Spinal cord (tissue), 9 donors: ENCODE measurements at regions not wholly inside any gene's neighbourhood (a gene's known extent, or its start where the extent isn't known, plus 50 kb on each side); places are given as distances from the start of the nearest gene placed in this dataset.
"Not testable (repeated sequence)": the region's sequence is repeated elsewhere in the genome, so short reads cannot be mapped to it uniquely, and the experiment has no call there.

Experiments used
- DNase-seq, 6 donors: peaks; one replicate each; pipeline versions ENCODE4 v3.0.0 to v3.0.0-alpha.2; 2013 to 2015; ENCODE audit warnings: low spot score in 6 of 6, low read depth in 4 of 6
- H3K27ac ChIP-seq: one replicate; pipeline ENCODE4 v1.5.1; 2013; ENCODE audit warnings: low read depth, low read length, control low read depth
- H3K27me3 ChIP-seq: one replicate; pipeline ENCODE4 v1.6.1; 2013; ENCODE audit warnings: low read length; ENCODE audit not compliant: control insufficient read depth, insufficient read depth
- H3K36me3 ChIP-seq: one replicate; pipeline ENCODE4 v1.6.1; 2013; ENCODE audit warnings: low read length; ENCODE audit not compliant: control insufficient read depth, insufficient read depth
- H3K4me1 ChIP-seq: one replicate; pipeline ENCODE4 v1.6.1; 2013; ENCODE audit warnings: low read length; ENCODE audit not compliant: control insufficient read depth, insufficient read depth
- H3K4me3 ChIP-seq: one replicate; pipeline ENCODE4 v1.5.1; 2013; ENCODE audit warnings: low read depth, low read length, control low read depth
- H3K9me3 ChIP-seq: one replicate; pipeline ENCODE4 v1.6.1; 2013; ENCODE audit warnings: low read length; ENCODE audit not compliant: control insufficient read depth, insufficient read depth
- WGBS: methylation state at CpG from one replicate; pipeline ENCODE4 v1.1.5; 2013; ENCODE audit warnings: missing lambda C conversion rate; ENCODE audit not compliant: insufficient coverage; 5-methylcytosine and 5-hydroxymethylcytosine counted together
- donor health status: healthy.

DNA sequence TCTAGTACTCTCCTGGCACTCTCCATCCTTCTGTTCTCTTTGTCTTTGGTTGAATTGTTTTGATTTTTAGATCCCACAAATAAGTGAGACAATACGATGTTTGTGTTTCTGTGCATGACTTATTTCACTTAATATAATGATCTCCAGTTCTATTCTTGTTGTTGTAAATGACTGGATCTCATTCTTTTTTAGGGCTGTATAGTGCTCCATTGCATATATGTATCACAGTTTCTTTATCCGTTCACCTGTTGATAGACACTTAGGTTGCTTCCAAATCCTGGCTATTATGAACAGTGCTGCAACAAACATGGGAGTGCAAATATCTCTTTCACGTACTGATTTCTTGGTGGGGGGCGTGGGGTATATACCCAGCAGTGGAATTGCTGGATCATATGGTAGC, 245.0 kb downstream of the ADCYAP1 start:
- H3K9me3 ChIP-seq: no peaks in the 10 kb centered on the region
- H3K27me3 ChIP-seq: no peaks in the 10 kb centered on the region
- H3K27ac ChIP-seq: no peak overlapping the region
- no peak for DNase-seq
- H3K4me3 ChIP-seq: no peak overlapping the region
- no peaks in the 10 kb centered on the region for H3K36me3 ChIP-seq
- H3K4me1 ChIP-seq: no peaks in the 10 kb centered on the region
- no CpG with 5 or more reads among the region's 4 CpGs for whole genome bisulfite sequencing

DNA sequence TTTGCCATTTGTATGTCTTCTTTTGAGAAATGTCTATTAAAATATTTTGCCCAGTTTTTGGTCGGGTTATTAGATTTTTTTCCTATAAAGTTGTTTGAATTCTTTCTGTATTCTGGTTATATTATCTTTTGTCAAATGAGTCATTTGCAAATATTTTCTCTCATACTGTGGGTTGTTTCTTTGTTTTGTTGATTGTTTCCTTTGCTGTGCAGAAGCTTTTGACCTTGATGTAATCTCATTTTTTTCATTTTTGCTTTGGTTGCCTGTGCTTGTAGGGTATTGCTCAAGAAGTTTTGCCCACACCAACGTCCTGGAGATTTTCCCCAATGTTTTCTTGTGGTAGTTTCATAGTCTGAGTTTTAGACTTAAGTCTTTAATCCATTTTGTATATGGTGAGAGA, 245.7 kb downstream of the ADCYAP1 start:
- no peaks in the 10 kb centered on the region for H3K27me3 ChIP-seq
- H3K27ac ChIP-seq: no peak overlapping the region
- no peak for DNase-seq
- no peak overlapping the region for H3K4me3 ChIP-seq
- no peaks in the 10 kb centered on the region for H3K36me3 ChIP-seq
- no CpG with 5 or more reads among the region's 2 CpGs for WGBS
- no peaks in the 10 kb centered on the region for H3K4me1 ChIP-seq
- H3K9me3 ChIP-seq: no peaks in the 10 kb centered on the region

DNA sequence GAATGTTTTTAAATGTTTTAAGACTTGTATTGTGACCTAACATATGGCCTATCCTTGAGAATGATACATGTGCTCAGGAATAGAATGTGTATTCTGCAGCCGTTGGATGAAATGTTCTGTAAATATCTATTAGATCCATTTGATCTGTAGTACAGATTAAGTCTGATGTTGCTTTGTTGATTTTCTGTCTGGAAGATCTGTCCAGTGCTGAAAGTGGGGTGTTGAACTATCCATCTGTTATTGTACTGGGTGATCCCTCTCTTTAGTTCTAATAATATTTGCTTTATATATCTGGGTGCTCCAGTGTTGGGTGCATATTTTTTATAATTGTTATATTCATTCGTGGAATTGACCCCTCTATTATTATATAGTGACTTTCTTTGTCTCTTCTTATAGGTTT, 248.3 kb downstream of the ADCYAP1 start:
- not testable (repeated sequence) for H3K9me3 ChIP-seq, H3K4me3 ChIP-seq, H3K4me1 ChIP-seq, H3K27ac ChIP-seq, H3K27me3 ChIP-seq, DNase-seq, H3K36me3 ChIP-seq
- 83% methylated on average over 1 of the region's 2 CpGs for WGBS

DNA sequence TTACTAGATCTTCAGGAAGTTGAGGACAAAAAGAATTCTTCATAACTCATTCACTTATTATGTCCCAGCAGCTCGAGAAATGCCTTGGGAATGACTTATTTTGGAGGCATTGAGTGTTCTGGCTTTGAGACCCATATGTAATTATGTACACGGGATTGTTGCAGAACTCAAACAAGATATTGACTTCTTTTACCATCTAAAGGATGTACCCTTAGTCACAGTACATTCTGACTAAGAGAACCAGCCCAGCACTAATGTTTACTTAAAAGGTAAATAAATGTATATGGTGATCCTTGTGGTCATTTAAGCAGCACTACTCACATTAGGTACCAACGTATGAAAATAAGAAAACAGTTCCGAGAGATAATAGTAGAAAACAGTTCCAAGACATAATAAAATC, 268.9 kb downstream of the ADCYAP1 start:
- Histone ChIP-seq H3K27ac (no peak overlapping the region), H3K4me1 (no peaks in the 10 kb centered on the region), H3K4me3 (no peak overlapping the region), H3K9me3 (peaks cover 2% of the 10 kb centered on the region), H3K36me3 (no peaks in the 10 kb centered on the region), H3K27me3 (no peaks in the 10 kb centered on the region)
- no peak for DNase-seq
- WGBS: no CpG with 5 or more reads among the region's 4 CpGs

DNA sequence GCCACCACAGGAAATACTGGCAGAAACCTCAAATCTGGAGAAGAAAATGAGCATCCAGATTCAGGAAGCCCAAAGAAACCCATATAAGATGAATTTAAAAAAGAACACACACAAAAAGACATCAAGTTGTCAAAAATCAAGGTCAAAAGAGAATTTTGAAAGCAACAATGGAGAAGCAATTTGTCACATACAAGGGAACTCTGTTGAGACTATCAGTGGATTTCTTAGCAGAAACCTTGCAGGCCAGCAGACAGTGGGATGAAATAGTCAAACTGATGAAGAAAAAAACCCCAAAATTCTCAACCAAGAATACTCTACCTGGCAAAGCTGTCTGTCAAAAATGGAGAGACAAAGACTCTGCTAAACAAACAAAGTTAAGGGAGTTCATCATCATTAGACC, 272.6 kb downstream of the ADCYAP1 start:
- H3K9me3 ChIP-seq: peaks cover 2% of the 10 kb centered on the region
- DNase-seq: no peak
- H3K27ac ChIP-seq: no peak overlapping the region
- H3K36me3 ChIP-seq: no peaks in the 10 kb centered on the region
- no peaks in the 10 kb centered on the region for H3K27me3 ChIP-seq
- H3K4me3 ChIP-seq: no peak overlapping the region
- H3K4me1 ChIP-seq: no peaks in the 10 kb centered on the region

DNA sequence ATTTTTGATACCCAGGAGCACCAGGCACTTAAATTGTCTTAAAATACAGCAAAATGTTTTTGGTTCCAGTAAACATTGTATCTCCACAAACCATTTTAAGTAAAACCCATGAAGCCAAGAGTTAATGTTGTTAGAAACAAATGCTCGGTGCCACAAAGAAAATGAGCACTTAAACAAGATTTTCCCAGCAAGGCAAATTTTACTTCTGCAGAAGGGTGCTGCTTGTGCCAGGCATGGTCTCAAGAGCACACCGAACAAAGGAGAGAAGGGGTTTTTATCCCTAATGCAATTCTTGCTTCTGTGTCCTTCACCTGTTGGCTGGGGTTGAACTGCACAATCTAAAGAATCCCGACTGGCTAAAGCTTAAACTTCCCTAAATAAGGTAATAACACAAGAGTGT, 286.7 kb downstream of the ADCYAP1 start:
- 100% methylated on average over 1 of the region's 3 CpGs for WGBS
- no peak overlapping the region for H3K4me3 ChIP-seq
- DNase-seq: no peak
- no peaks in the 10 kb centered on the region for H3K9me3 ChIP-seq
- no peaks in the 10 kb centered on the region for H3K27me3 ChIP-seq
- H3K36me3 ChIP-seq: no peaks in the 10 kb centered on the region
- no peaks in the 10 kb centered on the region for H3K4me1 ChIP-seq
- H3K27ac ChIP-seq: no peak overlapping the region

DNA sequence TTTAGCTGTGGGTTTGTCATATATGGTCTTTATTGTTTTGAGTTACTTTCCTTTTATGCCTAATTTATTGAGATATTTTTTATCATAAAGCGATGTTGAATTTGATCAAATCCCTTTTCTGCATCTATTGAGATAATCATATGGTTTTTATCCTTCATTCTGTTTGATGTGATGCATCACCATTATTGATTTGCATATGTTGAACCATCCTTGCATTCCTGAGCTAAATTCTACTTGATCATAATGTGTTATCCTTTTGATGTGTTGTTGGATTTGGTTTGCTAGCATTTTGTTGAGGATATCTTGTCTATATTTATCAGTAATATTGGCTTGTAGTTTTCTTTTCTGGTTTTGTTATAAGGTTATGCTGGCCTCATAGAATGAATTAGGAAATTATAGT, 308.5 kb downstream of the ADCYAP1 start:
- H3K27me3 ChIP-seq: no peaks in the 10 kb centered on the region
- no peak overlapping the region for H3K4me3 ChIP-seq
- no peak overlapping the region for H3K27ac ChIP-seq
- no peaks in the 10 kb centered on the region for H3K36me3 ChIP-seq
- H3K9me3 ChIP-seq: peaks cover 2% of the 10 kb centered on the region
- WGBS: no CpG with 5 or more reads among the region's 1 CpG
- no peaks in the 10 kb centered on the region for H3K4me1 ChIP-seq
- no peak for DNase-seq

DNA sequence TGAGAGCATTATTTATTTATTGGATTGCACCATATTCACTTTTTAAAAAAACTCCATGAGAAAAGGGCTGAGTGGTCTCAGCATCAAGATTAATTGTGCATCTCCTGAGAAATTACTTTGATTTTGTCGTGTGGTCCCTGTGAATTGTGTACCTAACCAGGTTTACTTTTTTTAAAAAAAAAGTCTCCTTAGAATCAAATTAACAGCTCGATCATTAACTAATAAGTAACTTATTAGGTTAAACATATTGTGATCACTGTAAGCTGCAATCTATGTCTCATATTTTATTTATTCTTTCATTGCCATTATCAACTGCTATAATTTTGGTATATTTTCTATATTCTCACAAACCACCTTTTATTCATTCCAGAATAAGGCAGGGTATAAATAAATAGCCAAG, 318.2 kb downstream of the ADCYAP1 start:
- Histone ChIP-seq H3K4me1 (no peaks in the 10 kb centered on the region), H3K36me3 (no peaks in the 10 kb centered on the region), H3K27ac (no peak overlapping the region), H3K4me3 (no peak overlapping the region), H3K9me3 (no peaks in the 10 kb centered on the region), H3K27me3 (no peaks in the 10 kb centered on the region)
- no CpG with 5 or more reads among the region's 2 CpGs for WGBS
- no peak for DNase-seq

DNA sequence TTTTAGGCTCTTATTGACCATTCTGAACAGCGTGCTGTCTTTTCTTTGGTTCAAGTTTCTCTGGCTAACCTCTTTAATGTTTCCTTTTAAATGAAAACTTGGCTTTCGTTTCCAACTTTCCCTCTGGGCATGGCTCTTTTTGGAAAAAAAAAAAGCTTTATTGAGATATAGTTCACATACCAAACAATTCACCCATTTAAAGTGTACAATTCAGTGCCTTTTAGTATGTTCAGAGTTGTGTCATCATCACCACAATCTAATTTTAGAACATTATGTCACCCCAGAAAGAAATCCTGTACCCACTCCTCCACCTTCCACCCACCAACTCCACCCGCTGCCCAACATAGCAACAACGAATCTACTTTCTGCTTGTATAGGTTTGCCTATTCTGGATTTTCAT, 322.4 kb downstream of the ADCYAP1 start:
- WGBS: 75% methylated on average over 1 of the region's 4 CpGs
- H3K4me3 ChIP-seq: no peak overlapping the region

DNA sequence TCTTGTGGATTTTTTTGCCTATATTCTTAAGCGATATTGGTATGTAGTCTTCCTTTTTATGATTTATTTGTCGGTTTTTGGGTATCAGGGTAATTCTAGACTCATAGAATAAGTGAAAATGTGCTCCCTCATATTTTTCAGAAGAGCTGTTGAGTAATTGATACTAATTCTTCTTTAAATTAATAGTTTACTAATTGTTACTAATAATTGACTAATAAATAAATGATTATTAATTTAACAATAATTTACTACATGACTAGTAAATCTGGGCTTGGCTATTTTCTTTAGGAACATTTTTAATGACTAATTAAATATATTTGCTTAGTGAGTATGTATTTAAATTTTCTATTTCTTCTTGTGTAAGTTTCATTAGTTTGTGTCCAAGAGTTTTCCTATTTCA, 325.0 kb downstream of the ADCYAP1 start:
- no peak for DNase-seq

More for the DNA sequence above, 322.4 kb downstream of the ADCYAP1 start:
- H3K27ac ChIP-seq: no peak overlapping the region
- H3K36me3 ChIP-seq: no peaks in the 10 kb centered on the region
- H3K9me3 ChIP-seq: no peaks in the 10 kb centered on the region
- H3K27me3 ChIP-seq: no peaks in the 10 kb centered on the region
- no peak for DNase-seq
- no peaks in the 10 kb centered on the region for H3K4me1 ChIP-seq

DNA sequence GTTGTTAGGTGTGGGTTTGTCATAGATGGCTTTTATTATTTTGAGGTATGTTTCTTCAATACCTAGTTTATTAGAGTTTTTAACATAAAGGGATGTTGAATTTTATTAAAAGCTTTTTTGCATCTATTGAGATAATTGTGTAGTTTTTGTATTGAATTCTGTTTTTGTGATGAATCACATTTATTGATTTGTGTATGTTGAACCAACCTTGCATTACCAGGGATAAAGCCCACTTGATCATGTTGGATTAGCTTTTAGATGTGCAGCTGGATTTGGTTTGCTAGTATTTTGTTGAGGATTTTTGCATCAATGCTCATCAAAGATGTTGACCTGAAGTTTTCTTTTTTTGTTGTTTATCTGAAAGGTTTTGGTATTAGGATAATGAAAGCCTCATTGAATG, 328.2 kb downstream of the ADCYAP1 start:
- H3K4me1 ChIP-seq: no peaks in the 10 kb centered on the region
- no peak overlapping the region for H3K27ac ChIP-seq
- no peaks in the 10 kb centered on the region for H3K36me3 ChIP-seq
- DNase-seq: no peak
- no peaks in the 10 kb centered on the region for H3K9me3 ChIP-seq
- H3K27me3 ChIP-seq: no peaks in the 10 kb centered on the region
- H3K4me3 ChIP-seq: no peak overlapping the region

More for the DNA sequence above, 325.0 kb downstream of the ADCYAP1 start:
- H3K27me3 ChIP-seq: no peaks in the 10 kb centered on the region
- no peak overlapping the region for H3K4me3 ChIP-seq
- no peaks in the 10 kb centered on the region for H3K36me3 ChIP-seq
- no peaks in the 10 kb centered on the region for H3K9me3 ChIP-seq
- H3K27ac ChIP-seq: no peak overlapping the region
- WGBS: no CpG with 5 or more reads among the region's 2 CpGs
- no peaks in the 10 kb centered on the region for H3K4me1 ChIP-seq
